PC-3 (cell line): ENCODE measurements at regions not wholly inside any gene's neighbourhood (a gene's known extent, or its start where the extent isn't known, plus 50 kb on each side); places are given as distances from the start of the nearest gene placed in this dataset.

Experiments used
- ATAC-seq: fragments of 200-7000 bp; cut with Tn5 transposase; 2 replicates; pipeline ENCODE4 v1.9.1; 2020; ENCODE audit warnings: mild to moderate bottlenecking, moderate library complexity
- BruUV-seq: library from RNA; stranded (reverse); fragments of 400-500 nt; replicated peaks from 2 replicates; lab custom pipeline; 2021; lab: Mats Ljungman, UMichigan
- CTCF ChIA-PET: fragments of 300-600 bp; sonication (Branson Sonifier 250); formaldehyde crosslinking; loops from one replicate; lab custom pipeline; 2022; ENCODE audit warnings: antibody characterized with exemption; lab: Charles Lee
- POLR2A ChIA-PET: fragments of 300-600 bp; sonication (Branson Sonifier 250); formaldehyde crosslinking; loops from one replicate; lab custom pipeline; 2022; ENCODE audit warnings: antibody characterized with exemption; ENCODE audit not compliant: unreplicated experiment; lab: Charles Lee
- DNase-seq: peaks from one replicate; pipeline ENCODE4 v3.0.0-alpha.2; 2015
- H2AFZ ChIP-seq: fragments of 300-600 bp; sonication (generic); 2 replicates; pipeline ENCODE4 v1.6.0; 2016; ENCODE audit warnings: antibody characterized with exemption, low read length
- H3F3A ChIP-seq: fragments of 300-600 bp; sonication (generic); one replicate; pipeline ENCODE4 v1.6.0; 2017; ENCODE audit warnings: antibody characterized with exemption, low read length, control low read depth, mild to moderate bottlenecking; ENCODE audit not compliant: unreplicated experiment
- H3K27ac ChIP-seq: fragments of 300-600 bp; sonication (generic); 2 replicates; pipeline ENCODE4 v1.5.1; 2016; ENCODE audit warnings: mild to moderate bottlenecking, low read length
- H3K27me3 ChIP-seq: fragments of 300-600 bp; sonication (generic); 2 replicates; pipeline ENCODE4 v1.6.1; 2016; ENCODE audit warnings: low read length, mixed read lengths
- H3K36me3 ChIP-seq: fragments of 300-600 bp; sonication (generic); 2 replicates; pipeline ENCODE4 v1.6.1; 2016; ENCODE audit warnings: low read depth, mixed run types, low read length, mixed read lengths
- H3K4me1 ChIP-seq: fragments of 300-600 bp; sonication (generic); 2 replicates; pipeline ENCODE4 v1.5.1; 2016; ENCODE audit warnings: low read length; ENCODE audit not compliant: insufficient read depth
- H3K4me2 ChIP-seq: fragments of 300-600 bp; sonication (generic); 2 replicates; pipeline ENCODE4 v1.6.0; 2016; ENCODE audit warnings: low read length
- H3K4me3 ChIP-seq: fragments of 300-600 bp; sonication (generic); 2 replicates; pipeline ENCODE4 v1.5.1; 2016; ENCODE audit warnings: mild to moderate bottlenecking, low read length, mixed read lengths
- H3K79me2 ChIP-seq: fragments of 300-600 bp; sonication (generic); 2 replicates; pipeline ENCODE4 v1.6.1; 2017; ENCODE audit warnings: low read length, mixed read lengths
- H3K9ac ChIP-seq: fragments of 300-600 bp; sonication (generic); 2 replicates; pipeline ENCODE4 v1.6.0; 2016; ENCODE audit warnings: mild to moderate bottlenecking, low read length
- H3K9me2 ChIP-seq: fragments of 300-600 bp; sonication (generic); replicated peaks from 2 replicates; pipeline ENCODE4 v1.6.1; 2016; ENCODE audit warnings: mixed run types, low read length, mixed read lengths
- H3K9me3 ChIP-seq: fragments of 300-600 bp; sonication (generic); 2 replicates; pipeline ENCODE4 v1.6.1; 2016; ENCODE audit warnings: low read length, mixed read lengths
- H4K20me1 ChIP-seq: fragments of 300-600 bp; sonication (generic); 2 replicates; pipeline ENCODE4 v1.6.1; 2016; ENCODE audit warnings: low read length, mixed read lengths
- CTCF ChIP-seq: fragments of 300-600 bp; sonication (generic); conservative IDR thresholded peaks from 2 replicates; pipeline ENCODE4 v1.5.1; 2017; ENCODE audit warnings: antibody characterized with exemption, low read depth, mild to moderate bottlenecking, low read length
- EZH2 ChIP-seq: fragments of 300-600 bp; sonication (generic); IDR thresholded peaks from one replicate; pipeline ENCODE4 v1.6.1; 2017; ENCODE audit warnings: antibody characterized with exemption, mild to moderate bottlenecking, low read length; ENCODE audit not compliant: unreplicated experiment
- EZH2phosphoT487 ChIP-seq: fragments of 300-600 bp; sonication (generic); IDR thresholded peaks from 2 replicates; pipeline ENCODE4 v1.6.1; 2018; ENCODE audit warnings: mild to moderate bottlenecking, antibody characterized with exemption, low read length, borderline replicate concordance
- intact Hi-C: fragments of 100-400 bp; cut with micrococcal nuclease; formaldehyde crosslinking; loops from 2 replicates; pipeline ENCODE4 v1.9.0; 2023

DNA sequence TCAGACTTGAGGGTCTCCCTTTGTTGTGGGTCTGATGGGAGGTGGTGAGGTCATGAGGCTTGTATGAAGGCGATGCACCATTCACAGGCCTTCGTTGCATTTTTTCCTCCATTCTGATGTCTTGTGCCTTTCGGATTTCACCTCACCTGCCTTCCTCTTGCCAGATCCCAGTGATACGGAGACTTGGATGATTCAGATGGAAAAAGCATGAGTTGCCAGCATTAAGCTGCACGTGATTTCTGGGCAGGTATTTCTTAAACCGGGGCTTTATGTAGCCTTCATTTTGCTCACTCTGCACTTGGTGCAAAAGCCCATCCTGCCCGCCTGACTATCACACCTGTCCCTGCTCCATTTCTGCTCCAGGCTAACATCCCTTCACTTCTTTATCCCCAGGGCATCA is 216.7 kb downstream of the SNX19 start:
- no peak overlapping the region for H3K4me2 ChIP-seq
- ChIA-PET CTCF (no interaction called here), POLR2A (no interaction called here)
- intact Hi-C loops: no loop called here
- no peak overlapping the region for H3K9ac ChIP-seq
- no peak for DNase-seq
- no peaks in the 10 kb centered on the region for H4K20me1 ChIP-seq
- ATAC-seq: no peak
- no peaks in the 10 kb centered on the region for H3K36me3 ChIP-seq
- H3F3A ChIP-seq: no peaks in the 10 kb centered on the region
- no peak overlapping the region for H2AFZ ChIP-seq
- H3K9me2 ChIP-seq: no peaks in the 10 kb centered on the region
- no peak for TF ChIP-seq CTCF
- TF ChIP-seq EZH2phosphoT487: no peak
- no peak for TF ChIP-seq EZH2
- H3K4me1 ChIP-seq: peaks cover 7% of the 10 kb centered on the region; the same call in 1 of the 2 replicates
- H3K4me3 ChIP-seq: no peak overlapping the region
- no peaks in the 10 kb centered on the region for H3K79me2 ChIP-seq
- no TSS peak for BruUV-seq
- no peak overlapping the region for H3K27ac ChIP-seq
- H3K9me3 ChIP-seq: no peaks in the 10 kb centered on the region
- no peaks in the 10 kb centered on the region for H3K27me3 ChIP-seq

GRCh38 chr11:130700092-130700491 is 216.2 kb downstream of the SNX19 start:
- peaks cover 7% of the 10 kb centered on the region; the same call in 1 of the 2 replicates for H3K4me1 ChIP-seq
- H3K79me2 ChIP-seq: no peaks in the 10 kb centered on the region
- H3K9me3 ChIP-seq: no peaks in the 10 kb centered on the region
- H3K4me3 ChIP-seq: no peak overlapping the region
- no peak overlapping the region for H3K27ac ChIP-seq
- no peaks in the 10 kb centered on the region for H3K27me3 ChIP-seq
- H2AFZ ChIP-seq: no peak overlapping the region
- no peaks in the 10 kb centered on the region for H4K20me1 ChIP-seq
- POLR2A ChIA-PET: no interaction called here
- ATAC-seq: peak; percentile 92
- TF ChIP-seq EZH2phosphoT487 (no peak), CTCF (no peak), EZH2 (no peak)
- no peaks in the 10 kb centered on the region for H3F3A ChIP-seq
- CTCF ChIA-PET: no interaction called here
- peak; percentile 25 for DNase-seq
- H3K9me2 ChIP-seq: no peaks in the 10 kb centered on the region
- no peaks in the 10 kb centered on the region for H3K36me3 ChIP-seq
- H3K4me2 ChIP-seq: no peak overlapping the region
- no peak overlapping the region for H3K9ac ChIP-seq
- no TSS peak for BruUV-seq
- intact Hi-C loops: loop anchor here (2.0 kb wide), 2 partner anchors 63 to 99 kb away; no protein-coding TSS in a partner anchor

DNA sequence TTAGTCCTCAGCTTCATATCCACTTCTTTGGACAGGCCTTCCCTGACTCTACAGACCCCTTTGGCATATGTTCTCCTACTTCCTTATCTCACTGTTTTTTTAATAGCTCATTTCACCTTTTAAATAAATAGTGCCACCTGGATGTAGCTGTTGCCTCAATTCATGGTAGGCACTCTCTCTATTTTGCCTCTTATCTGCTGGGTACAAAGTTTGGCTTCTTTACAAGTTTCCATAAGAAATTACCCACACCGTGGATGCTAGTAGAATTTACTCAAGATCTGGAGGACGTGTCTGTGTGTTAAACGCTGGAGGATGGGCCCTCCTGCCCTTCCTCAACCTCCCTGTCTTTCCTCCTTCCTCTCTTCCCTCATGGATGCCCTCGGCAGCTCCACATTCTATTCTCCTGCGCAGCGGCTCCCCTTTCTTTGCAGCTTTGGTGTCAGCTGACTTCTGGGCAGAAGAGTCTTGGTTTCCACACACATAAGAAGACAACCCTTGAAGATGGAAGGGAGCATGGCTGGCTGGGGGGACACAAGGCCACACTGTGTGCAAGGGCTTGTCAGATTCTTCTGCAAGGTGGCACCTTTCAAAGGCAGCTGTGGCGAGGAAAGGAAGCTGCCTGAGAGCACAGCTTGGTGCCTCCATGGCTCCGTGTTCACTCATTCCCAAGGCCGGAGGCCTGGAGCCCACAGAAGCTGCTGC is 212.6 kb downstream of the SNX19 start:
- no peak overlapping the region for H3K9ac ChIP-seq
- no peak overlapping the region for H2AFZ ChIP-seq
- peaks cover 7% of the 10 kb centered on the region; the same call in 1 of the 2 replicates for H3K4me1 ChIP-seq
- DNase-seq (no peak), ATAC-seq (no peak)
- no peak overlapping the region for H3K4me2 ChIP-seq
- H3K27ac ChIP-seq: no peak overlapping the region
- H3F3A ChIP-seq: no peaks in the 10 kb centered on the region
- H3K36me3 ChIP-seq: peaks cover 3% of the 10 kb centered on the region; the same call in 1 of the 2 replicates
- ChIA-PET CTCF (no interaction called here), POLR2A (no interaction called here)
- no peaks in the 10 kb centered on the region for H3K79me2 ChIP-seq
- no peaks in the 10 kb centered on the region for H4K20me1 ChIP-seq
- H3K9me2 ChIP-seq: no peaks in the 10 kb centered on the region
- no peak for TF ChIP-seq EZH2phosphoT487
- no peak for TF ChIP-seq EZH2
- TF ChIP-seq CTCF: no peak
- intact Hi-C loops: no loop called here
- H3K9me3 ChIP-seq: peaks cover 4% of the 10 kb centered on the region
- no TSS peak for BruUV-seq
- H3K4me3 ChIP-seq: no peak overlapping the region
- H3K27me3 ChIP-seq: no peaks in the 10 kb centered on the region
